Right lobe of liver (tissue), 6 donors: ENCODE measurements at regions not wholly inside any gene's neighbourhood (a gene's known extent, or its start where the extent isn't known, plus 50 kb on each side); places are given as distances from the start of the nearest gene placed in this dataset.

Experiments
- ATAC-seq, 4 donors: fragments of 200-7000 bp; cut with Tn5 transposase; one replicate each; pipeline ENCODE4 v1.9.1; 2020; ENCODE audit warnings: mild to moderate bottlenecking in 4 of 4, moderate library complexity in 4 of 4
- DNase-seq, 3 donors: peaks; one replicate each; pipeline ENCODE4 v3.0.0-alpha.2; 2020
- H3K27ac ChIP-seq, 3 donors: fragments of 200-600 bp; one replicate each; pipeline ENCODE4 v1.8.0; 2022
- H3K27me3 ChIP-seq, 2 donors: fragments of 200-600 bp; one replicate each; pipeline ENCODE4 v1.8.0; 2022
- H3K36me3 ChIP-seq, 4 donors: fragments of 200-600 bp; sonication (generic) in 1 of 4; one replicate each; pipeline versions ENCODE4 v1.5.1 to v1.8.0; 2017 to 2022; ENCODE audit warnings: control low read depth in 1 of 4
- H3K4me1 ChIP-seq, 4 donors: fragments of 200-600 bp; sonication (generic) in 1 of 4; one replicate each; pipeline versions ENCODE4 v1.5.1 to v1.8.0; 2017 to 2022; ENCODE audit warnings: control low read depth in 1 of 4
- H3K4me3 ChIP-seq, 3 donors: fragments of 200-600 bp; one replicate each; pipeline ENCODE4 v1.8.0; 2022
- H3K9me3 ChIP-seq, 4 donors: fragments of 200-600 bp; sonication (generic) in 1 of 4; one replicate each; pipeline versions ENCODE4 v1.5.1 to v1.8.0; 2017 to 2022; ENCODE audit warnings: control low read depth in 1 of 4
- POLR2A ChIP-seq: fragments of 450-650 bp; IDR thresholded peaks from one replicate; pipeline ENCODE4 v1.6.1; 2017; ENCODE audit warnings: antibody characterized with exemption, mild to moderate bottlenecking
- WGBS: methylation state at CpG from one replicate; pipeline ENCODE4 v1.1.6; 2018; ENCODE audit warnings: low coverage, low lambda C conversion rate; ENCODE audit not compliant: insufficient coverage; ENCODE audit errors: missing lambda C conversion rate; 5-methylcytosine and 5-hydroxymethylcytosine counted together
- intact Hi-C, 2 donors: fragments of 100-400 bp; cut with DNase I; formaldehyde crosslinking; loops; one replicate each; pipeline versions ENCODE4 v1.11.2 to v1.14.1; 2022
- TF ChIP-seq, protein P1 (sequence below), 4 donors: fragments of 200-600 bp in 3 of 4; fragments of 450-650 bp in 1 of 4; IDR thresholded peaks; one replicate each; pipeline versions ENCODE4 v1.5.1 to v1.8.0; 2016 to 2022; ENCODE audit warnings: antibody characterized with exemption in 4 of 4, mild to moderate bottlenecking in 2 of 4
- donor health status: DM: no; HTN: yes; CAD: no.
- donor health status: DM: no; HTN: no; CAD: no.
- donor health status: DM: no; HTN: no; CAD: no.
- donor health status: DM: no; HTN: yes; CAD: no.
- donor health status: DM: no; HTN: yes; CAD: no.

- no peaks in the 10 kb centered on the region for H3K27me3 ChIP-seq
- TF ChIP-seq, protein P1, sequence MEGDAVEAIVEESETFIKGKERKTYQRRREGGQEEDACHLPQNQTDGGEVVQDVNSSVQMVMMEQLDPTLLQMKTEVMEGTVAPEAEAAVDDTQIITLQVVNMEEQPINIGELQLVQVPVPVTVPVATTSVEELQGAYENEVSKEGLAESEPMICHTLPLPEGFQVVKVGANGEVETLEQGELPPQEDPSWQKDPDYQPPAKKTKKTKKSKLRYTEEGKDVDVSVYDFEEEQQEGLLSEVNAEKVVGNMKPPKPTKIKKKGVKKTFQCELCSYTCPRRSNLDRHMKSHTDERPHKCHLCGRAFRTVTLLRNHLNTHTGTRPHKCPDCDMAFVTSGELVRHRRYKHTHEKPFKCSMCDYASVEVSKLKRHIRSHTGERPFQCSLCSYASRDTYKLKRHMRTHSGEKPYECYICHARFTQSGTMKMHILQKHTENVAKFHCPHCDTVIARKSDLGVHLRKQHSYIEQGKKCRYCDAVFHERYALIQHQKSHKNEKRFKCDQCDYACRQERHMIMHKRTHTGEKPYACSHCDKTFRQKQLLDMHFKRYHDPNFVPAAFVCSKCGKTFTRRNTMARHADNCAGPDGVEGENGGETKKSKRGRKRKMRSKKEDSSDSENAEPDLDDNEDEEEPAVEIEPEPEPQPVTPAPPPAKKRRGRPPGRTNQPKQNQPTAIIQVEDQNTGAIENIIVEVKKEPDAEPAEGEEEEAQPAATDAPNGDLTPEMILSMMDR (IDR thresholded peaks at IDR 0.05), result no peak
- no peak for TF ChIP-seq POLR2A
- no peaks in the 10 kb centered on the region for H3K4me1 ChIP-seq
- no peaks in the 10 kb centered on the region for H3K9me3 ChIP-seq
- no peak overlapping the region for H3K27ac ChIP-seq
- intact Hi-C loops, result no loop called here
- no peak overlapping the region for H3K4me3 ChIP-seq
- DNase-seq (no peak), ATAC-seq (no peak)
- H3K36me3 ChIP-seq, result no peaks in the 10 kb centered on the region
- 79% methylated on average over 8 of the region's 8 CpGs for WGBS
These were observed 189.6 kb downstream of the MYCN start for GRCh38 chr2:16129716-16130540.

GRCh38 chr2:16128746-16129610 is 188.6 kb downstream of the MYCN start:
- no peaks in the 10 kb centered on the region for H3K9me3 ChIP-seq
- intact Hi-C loops, result no loop called here
- H3K27ac ChIP-seq, result no peak overlapping the region
- H3K4me1 ChIP-seq, result no peaks in the 10 kb centered on the region
- WGBS, result 49% methylated on average over 4 of the region's 13 CpGs
- DNase-seq (no peak), ATAC-seq (no peak)
- no peak overlapping the region for H3K4me3 ChIP-seq
- H3K27me3 ChIP-seq, result no peaks in the 10 kb centered on the region
- H3K36me3 ChIP-seq, result no peaks in the 10 kb centered on the region
- no peak for TF ChIP-seq POLR2A
- TF ChIP-seq, protein P1 (IDR thresholded peaks at IDR 0.05), result no peak

- 28% methylated on average over 4 of the region's 8 CpGs for WGBS
- Histone ChIP-seq H3K36me3 (no peaks in the 10 kb centered on the region), H3K4me3 (no peak overlapping the region), H3K27me3 (no peaks in the 10 kb centered on the region), H3K27ac (no peak overlapping the region), H3K4me1 (no peaks in the 10 kb centered on the region), H3K9me3 (no peaks in the 10 kb centered on the region)
- intact Hi-C loops, result no loop called here
- peak in 2 of 4 donors; percentile 20 to 67 for ATAC-seq
- no peak for DNase-seq
- TF ChIP-seq POLR2A, result no peak
- TF ChIP-seq, protein P1 (IDR thresholded peaks at IDR 0.05), result no peak
These were observed 187.6 kb downstream of the MYCN start for GRCh38 chr2:16127958-16128357.

DNA sequence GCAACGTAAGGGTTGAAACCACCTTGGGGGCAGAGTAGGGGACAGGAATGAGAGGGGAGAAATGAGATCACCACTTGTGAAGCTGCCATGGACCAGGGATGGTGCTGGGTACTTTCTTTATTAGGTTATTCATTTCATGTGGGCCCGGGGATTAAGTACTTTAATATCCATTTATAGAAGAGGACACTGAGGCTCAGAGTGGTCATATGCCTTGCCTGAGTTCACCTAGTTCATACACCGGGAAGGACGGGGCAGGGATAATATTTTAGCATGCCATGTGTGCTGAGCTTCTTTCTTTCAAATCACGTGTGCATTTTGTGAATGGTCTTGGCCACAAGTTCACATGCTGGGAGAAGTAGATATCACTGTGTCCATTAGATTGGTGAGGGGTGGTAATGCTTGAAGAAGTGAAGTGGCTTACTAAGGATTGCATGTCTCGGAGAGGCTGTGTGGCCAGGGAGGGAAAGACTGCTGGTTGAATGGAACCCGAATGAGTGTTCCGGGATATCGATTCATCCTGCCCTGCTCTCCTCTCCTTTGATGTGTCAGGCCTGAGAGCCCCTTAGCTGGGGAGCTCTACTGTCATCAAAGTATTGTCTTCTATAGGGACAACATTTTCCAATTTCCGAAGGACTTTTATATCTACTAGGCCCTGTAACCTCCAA is 187.1 kb downstream of the MYCN start:
- intact Hi-C loops, result no loop called here
- no peaks in the 10 kb centered on the region for H3K36me3 ChIP-seq
- H3K4me3 ChIP-seq, result no peak overlapping the region
- H3K27ac ChIP-seq, result no peak overlapping the region
- WGBS, result 74% methylated on average over 9 of the region's 10 CpGs
- DNase-seq (no peak), ATAC-seq (no peak)
- TF ChIP-seq POLR2A, result no peak
- TF ChIP-seq, protein P1 (IDR thresholded peaks at IDR 0.05), result no peak
- no peaks in the 10 kb centered on the region for H3K4me1 ChIP-seq
- no peaks in the 10 kb centered on the region for H3K27me3 ChIP-seq
- no peaks in the 10 kb centered on the region for H3K9me3 ChIP-seq
